BLaER1 treated with 17β-estradiol and CSF1 and Interleukin-3, amounts not matched to agents 10 nM and 100 nM (cell line): ENCODE measurements at regions not wholly inside any gene's neighbourhood (a gene's known extent, or its start where the extent isn't known, plus 50 kb on each side); places are given as distances from the start of the nearest gene placed in this dataset.

Source experiments
- H3K27ac ChIP-seq, 11 experiments: shearing (Covaris generic); formaldehyde crosslinking; 2 replicates each; pipeline ENCODE4 v1.8.1; 2022
- H3K27me3 ChIP-seq, 11 experiments: shearing (Covaris generic); formaldehyde crosslinking; 2 replicates each; pipeline ENCODE4 v1.8.1; 2022
- H3K36me3 ChIP-seq, 11 experiments: shearing (Covaris generic); formaldehyde crosslinking; 2 replicates each; pipeline ENCODE4 v1.8.1; 2022
- H3K4me1 ChIP-seq, 10 experiments: shearing (Covaris generic); formaldehyde crosslinking; 2 replicates each; pipeline ENCODE4 v1.8.1; 2022
- H3K4me2 ChIP-seq, 11 experiments: shearing (Covaris generic); formaldehyde crosslinking; 2 replicates each; pipeline ENCODE4 v1.8.1; 2022
- H3K4me3 ChIP-seq, 10 experiments: shearing (Covaris generic); formaldehyde crosslinking; 2 replicates each; pipeline ENCODE4 v1.8.1; 2022
- H3K9ac ChIP-seq, 11 experiments: shearing (Covaris generic); formaldehyde crosslinking; 2 replicates each; pipeline ENCODE4 v1.8.1; 2022
- H3K9me3 ChIP-seq, 11 experiments: shearing (Covaris generic); formaldehyde crosslinking; replicated peaks in 1 of 11; 2 replicates each; pipeline ENCODE4 v1.8.1; 2022
- H4K20me1 ChIP-seq, 11 experiments: shearing (Covaris generic); formaldehyde crosslinking; 2 replicates each; pipeline ENCODE4 v1.8.1; 2022
- Cebpa-rat ChIP-seq, 11 experiments: shearing (Covaris generic); IDR thresholded peaks; 2 replicates each; pipeline ENCODE4 v1.8.1; 2022

DNA sequence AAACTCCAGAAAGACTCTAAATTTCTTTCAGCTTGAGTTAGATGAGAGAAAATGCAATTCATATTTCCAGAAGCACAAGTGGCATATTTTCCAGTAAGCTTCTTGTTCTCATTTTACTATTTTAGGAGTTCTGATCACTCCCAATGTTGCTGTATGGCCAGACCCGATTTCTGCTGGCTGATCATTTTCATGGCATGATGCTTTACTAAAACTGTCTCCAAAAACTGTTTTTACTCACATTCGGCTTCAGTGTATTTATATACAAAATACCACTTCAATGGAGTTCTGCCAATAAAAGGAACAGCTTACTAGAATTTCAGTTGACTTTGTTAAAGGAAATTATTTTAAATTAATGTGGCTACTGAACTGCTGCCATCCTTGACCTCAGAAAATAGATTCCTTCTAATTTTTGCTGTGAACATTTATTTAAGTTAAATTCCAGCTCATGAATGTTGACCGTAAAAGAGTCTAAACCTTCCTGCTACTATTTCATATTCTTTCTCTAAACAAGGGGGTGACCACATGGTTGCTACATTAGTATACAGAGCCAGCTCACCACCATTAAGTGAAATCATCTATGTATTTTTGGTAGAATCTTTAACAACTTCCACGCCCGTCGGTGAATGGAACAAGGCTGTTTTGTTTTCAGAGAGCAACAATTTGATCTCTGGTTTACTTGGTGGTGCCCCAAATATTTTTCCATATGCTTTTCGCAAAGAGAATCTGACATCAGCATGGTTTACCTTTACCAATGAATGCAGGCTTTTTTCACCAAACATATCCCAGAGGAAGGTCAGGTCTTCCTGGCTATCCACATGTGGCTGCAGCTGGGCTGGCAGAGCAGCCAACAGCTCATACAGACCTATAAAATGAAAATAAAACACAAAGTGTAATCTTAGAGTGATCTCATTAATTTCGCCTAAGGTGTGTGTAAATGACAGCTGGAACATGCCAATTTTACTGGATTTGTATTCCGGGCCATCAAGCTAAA lies 101.2 kb downstream of the MPP7 start:
- H3K9me3 ChIP-seq: peaks cover 0 to 7% (median 0%) of the 10 kb centered on the region in 11 experiments; a peak in 1 of 22 replicates
- H3K4me3 ChIP-seq: no peak overlapping the region
- no peak for TF ChIP-seq Cebpa-rat (IDR thresholded peaks at IDR 0.05)
- peaks cover 0 to 6% (median 0%) of the 10 kb centered on the region in 11 experiments; a peak in 1 of 22 replicates for H3K36me3 ChIP-seq
- H3K4me1 ChIP-seq: 0 out of 20 replicates have a peak, but pooled peaks cover 0 to 4% (median 0%) of the 10 kb centered on the region in 10 experiments
- no peaks in the 10 kb centered on the region; a peak in 1 of 22 replicates for H3K27me3 ChIP-seq
- H3K27ac ChIP-seq: no peak overlapping the region
- H3K4me2 ChIP-seq: no peak overlapping the region
- H4K20me1 ChIP-seq: no peaks in the 10 kb centered on the region
- no peak overlapping the region for H3K9ac ChIP-seq

DNA sequence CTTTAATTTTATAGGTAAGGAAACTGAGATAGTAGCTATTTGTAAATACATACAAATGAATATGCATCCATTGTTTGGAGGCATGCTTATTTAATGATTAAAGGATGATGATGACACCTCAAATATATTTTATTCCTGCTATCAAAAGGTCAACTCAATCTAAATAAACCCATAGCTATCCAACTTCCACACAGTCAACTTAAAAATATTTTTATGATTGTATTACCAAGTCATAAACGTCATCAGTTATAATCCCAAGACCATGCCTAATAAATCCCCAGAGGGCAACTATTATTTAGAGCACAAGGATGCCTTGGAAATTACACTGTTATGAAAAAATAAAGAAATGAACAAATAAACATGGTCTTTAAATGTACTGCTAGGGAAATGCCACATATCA lies 102.1 kb downstream of the MPP7 start:
- Histone ChIP-seq H3K9me3 (peaks cover 0 to 4% (median 0%) of the 10 kb centered on the region in 11 experiments; a peak in 2 of 22 replicates), H3K27me3 (no peaks in the 10 kb centered on the region; a peak in 1 of 22 replicates), H3K36me3 (peaks cover 0 to 6% (median 0%) of the 10 kb centered on the region in 11 experiments; a peak in 1 of 22 replicates), H3K4me2 (no peak overlapping the region), H3K4me1 (0 out of 20 replicates have a peak, but pooled peaks cover 0 to 4% (median 0%) of the 10 kb centered on the region in 10 experiments), H3K27ac (no peak overlapping the region), H3K9ac (no peak overlapping the region), H4K20me1 (no peaks in the 10 kb centered on the region), H3K4me3 (no peak overlapping the region)
- no peak for TF ChIP-seq Cebpa-rat (IDR thresholded peaks at IDR 0.05)

DNA sequence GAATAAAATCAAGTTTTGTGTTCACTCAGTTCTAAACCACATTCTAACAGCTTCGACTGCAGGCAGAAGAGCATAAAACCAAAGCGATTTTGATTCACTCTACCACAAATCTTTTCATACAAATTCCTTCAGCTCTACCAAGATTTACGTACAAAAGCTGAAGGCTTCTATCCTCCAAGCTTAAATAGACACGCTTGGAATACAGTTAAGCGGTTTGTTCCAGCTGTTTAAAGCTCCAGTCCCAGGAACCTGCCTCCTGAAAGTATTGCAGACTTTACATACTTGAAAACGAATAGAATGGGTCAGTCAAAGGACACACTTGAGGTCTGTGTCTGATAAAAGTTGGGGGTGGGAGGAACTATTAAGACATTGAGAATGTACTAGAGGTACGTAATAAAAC lies 102.9 kb downstream of the MPP7 start:
- Histone ChIP-seq H3K4me1 (0 out of 20 replicates have a peak, but pooled peaks cover 0 to 4% (median 0%) of the 10 kb centered on the region in 10 experiments), H3K36me3 (0 out of 22 replicates have a peak, but pooled peaks cover 0 to 6% (median 0%) of the 10 kb centered on the region in 11 experiments), H3K9me3 (peaks cover 0 to 4% (median 0%) of the 10 kb centered on the region in 11 experiments; a peak in 1 of 22 replicates), H3K27me3 (no peaks in the 10 kb centered on the region; a peak in 1 of 22 replicates), H3K4me2 (no peak overlapping the region), H4K20me1 (no peaks in the 10 kb centered on the region), H3K4me3 (no peak overlapping the region), H3K9ac (no peak overlapping the region), H3K27ac (no peak overlapping the region)
- no peak for TF ChIP-seq Cebpa-rat (IDR thresholded peaks at IDR 0.05)

DNA sequence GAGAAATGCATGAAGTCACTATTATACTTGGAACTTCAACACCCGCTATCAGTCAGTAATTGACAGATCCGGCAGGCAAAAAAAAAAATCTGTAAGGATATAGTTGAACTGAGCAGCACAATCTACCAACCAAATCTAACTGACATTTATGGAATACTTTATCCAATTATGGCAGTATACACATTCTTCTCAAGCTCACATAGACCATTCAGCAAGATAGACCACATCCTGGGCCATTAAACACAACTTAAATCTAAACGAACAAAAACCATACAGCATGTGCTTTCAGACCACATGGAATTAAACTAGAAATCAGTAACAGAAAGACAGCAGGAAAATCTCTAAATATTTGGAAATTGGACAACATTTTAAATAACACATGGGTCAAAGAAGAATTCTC lies 112.7 kb downstream of the MPP7 start:
- Histone ChIP-seq H3K27me3 (no peaks in the 10 kb centered on the region), H3K27ac (no peak overlapping the region), H3K9me3 (no peaks in the 10 kb centered on the region), H3K36me3 (no peaks in the 10 kb centered on the region), H3K4me3 (no peak overlapping the region), H4K20me1 (no peaks in the 10 kb centered on the region), H3K9ac (no peak overlapping the region), H3K4me2 (no peak overlapping the region), H3K4me1 (no peaks in the 10 kb centered on the region)
- no peak for TF ChIP-seq Cebpa-rat (IDR thresholded peaks at IDR 0.05)

DNA sequence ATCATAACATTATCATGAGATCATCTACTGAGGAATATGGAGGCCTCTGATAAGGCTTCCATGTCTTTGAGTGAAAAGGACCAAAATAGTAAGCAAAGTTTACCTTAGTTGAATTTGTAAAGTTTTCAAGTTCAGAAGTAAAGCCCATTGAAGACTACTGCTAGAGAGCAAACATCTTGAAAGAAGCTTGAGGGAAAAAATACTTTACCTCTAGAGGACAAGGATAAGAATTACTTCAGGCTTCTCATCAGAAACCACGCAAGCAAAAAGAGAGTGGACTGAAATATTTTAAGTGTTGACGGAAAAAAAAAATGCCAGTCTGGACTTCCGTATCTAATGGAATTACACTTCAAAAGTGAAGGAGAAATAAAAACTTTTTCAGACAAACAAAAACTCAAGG lies 114.3 kb downstream of the MPP7 start:
- H3K9ac ChIP-seq: no peak overlapping the region
- no peaks in the 10 kb centered on the region for H3K9me3 ChIP-seq
- H3K27ac ChIP-seq: no peak overlapping the region
- no peak overlapping the region for H3K4me2 ChIP-seq
- no peaks in the 10 kb centered on the region for H4K20me1 ChIP-seq
- TF ChIP-seq Cebpa-rat (IDR thresholded peaks at IDR 0.05): no peak
- no peaks in the 10 kb centered on the region for H3K4me1 ChIP-seq
- no peaks in the 10 kb centered on the region for H3K27me3 ChIP-seq
- H3K4me3 ChIP-seq: no peak overlapping the region
- no peaks in the 10 kb centered on the region for H3K36me3 ChIP-seq

DNA sequence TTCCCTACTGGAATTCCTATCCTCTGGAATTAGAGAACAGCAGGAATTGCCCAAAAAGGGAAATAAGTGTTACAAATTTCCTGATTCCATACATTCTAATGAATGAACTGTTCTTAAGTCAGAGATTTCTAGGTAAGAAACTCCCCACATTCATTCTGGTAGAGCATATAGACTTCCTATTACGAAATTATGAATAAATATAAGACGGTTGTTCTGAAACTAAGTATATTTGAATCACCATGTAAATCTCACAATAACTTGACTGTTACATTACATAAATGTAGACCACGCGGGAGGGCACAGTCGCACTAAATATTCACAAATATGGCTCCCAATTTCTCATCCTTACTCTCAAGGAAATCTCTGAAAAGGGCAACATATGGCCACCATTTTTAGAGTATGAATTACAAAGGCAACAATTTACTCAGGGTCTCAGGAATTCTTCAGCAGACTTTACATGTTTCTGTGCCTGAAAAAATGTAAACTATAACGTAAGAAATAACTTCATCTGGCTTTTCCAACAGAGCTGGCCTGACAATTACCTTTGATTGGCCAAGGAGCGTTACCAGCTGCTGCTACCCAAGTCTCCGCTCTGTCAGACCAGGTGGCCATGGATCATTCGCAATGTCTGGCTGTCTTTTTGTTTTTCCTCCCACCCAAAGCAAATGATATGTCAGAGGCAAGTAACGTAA lies 115.8 kb downstream of the MPP7 start:
- H3K27ac ChIP-seq: no peak overlapping the region
- peaks cover 0 to 7% (median 0%) of the 10 kb centered on the region in 10 experiments; a peak in 5 of 20 replicates for H3K4me1 ChIP-seq
- H3K36me3 ChIP-seq: no peaks in the 10 kb centered on the region
- no peaks in the 10 kb centered on the region for H3K9me3 ChIP-seq
- no peaks in the 10 kb centered on the region for H3K27me3 ChIP-seq
- no peak overlapping the region for H3K4me3 ChIP-seq
- no peaks in the 10 kb centered on the region for H4K20me1 ChIP-seq
- no peak overlapping the region for H3K9ac ChIP-seq
- H3K4me2 ChIP-seq: no peak overlapping the region
- no peak for TF ChIP-seq Cebpa-rat (IDR thresholded peaks at IDR 0.05)

DNA sequence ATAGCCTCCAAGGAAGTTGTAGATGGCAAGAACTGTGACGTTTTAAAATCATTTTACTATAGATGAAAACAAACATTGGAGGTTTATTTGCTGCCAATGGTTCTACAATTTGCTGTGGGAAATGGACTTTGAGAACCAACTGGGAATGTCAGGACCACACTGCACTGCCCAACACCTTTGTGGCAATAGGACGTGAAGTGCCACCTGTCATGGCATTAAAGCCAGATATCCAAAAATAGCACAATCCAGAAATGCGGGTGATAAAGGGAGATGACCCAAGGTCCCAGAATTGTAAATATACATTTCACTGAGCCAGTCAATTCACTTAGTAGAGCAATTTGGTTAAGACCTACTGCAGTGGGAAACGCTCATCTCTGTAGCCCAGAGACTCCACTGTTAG lies 116.4 kb downstream of the MPP7 start:
- no peak overlapping the region for H3K4me2 ChIP-seq
- no peak overlapping the region for H3K27ac ChIP-seq

DNA sequence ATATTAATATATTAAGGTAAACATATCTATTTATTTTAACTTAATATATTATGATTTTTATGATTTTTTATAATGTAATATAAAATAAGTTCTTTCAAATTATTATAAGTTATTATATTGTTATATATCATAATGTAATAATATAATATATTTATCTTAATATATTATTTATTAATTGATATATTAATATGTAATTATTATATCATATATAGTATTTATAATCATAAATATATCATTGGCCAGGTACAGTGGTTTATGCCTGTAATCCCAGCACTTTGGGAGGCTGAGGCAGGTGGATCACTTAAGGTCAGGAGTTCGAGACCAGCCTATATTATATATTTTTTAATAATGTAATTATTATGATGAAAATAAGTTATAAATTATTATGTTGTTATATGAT lies 118.1 kb downstream of the MPP7 start:
- Histone ChIP-seq H3K4me1 (peaks cover 0 to 26% (median 11%) of the 10 kb centered on the region in 10 experiments; a peak in 13 of 20 replicates), H3K27ac (no peak overlapping the region), H3K27me3 (no peaks in the 10 kb centered on the region), H3K4me2 (no peak overlapping the region), H3K9ac (no peak overlapping the region), H3K36me3 (no peaks in the 10 kb centered on the region), H4K20me1 (no peaks in the 10 kb centered on the region), H3K9me3 (no peaks in the 10 kb centered on the region), H3K4me3 (no peak overlapping the region)
- TF ChIP-seq Cebpa-rat (IDR thresholded peaks at IDR 0.05): no peak

More for the DNA sequence above, 116.4 kb downstream of the MPP7 start:
- Histone ChIP-seq H4K20me1 (no peaks in the 10 kb centered on the region), H3K4me1 (peaks cover 0 to 13% (median 4%) of the 10 kb centered on the region in 10 experiments; a peak in 12 of 20 replicates), H3K9ac (no peak overlapping the region), H3K9me3 (no peaks in the 10 kb centered on the region), H3K36me3 (no peaks in the 10 kb centered on the region), H3K27me3 (no peaks in the 10 kb centered on the region), H3K4me3 (no peak overlapping the region)
- no peak for TF ChIP-seq Cebpa-rat (IDR thresholded peaks at IDR 0.05)
